ENCODE measurements at regions not wholly inside any gene's neighbourhood (a gene's known extent, or its start where the extent isn't known, plus 50 kb on each side); places are given as distances from the start of the nearest gene placed in this dataset.
"Not testable (repeated sequence)": the region's sequence is repeated elsewhere in the genome, so short reads cannot be mapped to it uniquely, and the experiment has no call there.

DNA sequence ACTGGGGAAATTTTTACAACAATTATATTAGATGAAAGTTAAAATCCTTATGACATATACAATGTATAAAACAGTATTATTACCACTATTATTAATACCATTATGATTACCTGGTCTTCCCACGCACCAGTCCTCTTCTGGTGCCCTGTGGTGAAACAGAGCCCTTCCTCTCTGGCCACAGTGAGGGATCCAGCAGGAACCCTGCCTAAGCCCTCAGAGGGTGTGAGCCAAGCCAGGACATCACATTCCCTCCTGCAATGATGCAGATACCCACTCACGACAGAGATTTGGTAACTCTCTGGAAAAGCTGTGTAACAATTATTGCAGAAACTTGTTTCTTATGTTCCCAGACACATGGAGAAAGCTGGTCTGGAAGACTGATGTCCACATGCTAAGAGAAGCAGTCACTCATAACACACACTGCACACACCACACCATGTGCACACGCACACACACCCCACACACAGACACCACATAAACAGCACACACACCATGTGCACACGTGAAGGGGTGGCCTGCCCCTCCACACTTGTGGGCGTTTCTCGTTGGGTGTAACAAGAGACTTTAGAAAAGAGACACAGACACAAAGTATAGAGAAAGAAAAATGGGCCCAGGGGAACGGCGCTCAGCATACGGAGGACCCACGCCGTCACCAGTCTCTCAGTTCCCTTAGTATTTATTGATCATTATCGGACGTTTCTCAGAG, 1373.8 kb upstream of the DEFB115 start:
- H3K4me1 Mint-ChIP-seq (ENCODE audit: low read depth); H3K4me3 Mint-ChIP-seq; H3K27me3 Mint-ChIP-seq; H3K27ac Mint-ChIP-seq; H3K36me3 Mint-ChIP-seq (ENCODE audit: low read depth); intact Hi-C loops (cut with micrococcal nuclease): not testable (repeated sequence)
- H3K9me3 Mint-ChIP-seq = peaks cover 74% of the 10 kb centered on the region

DNA sequence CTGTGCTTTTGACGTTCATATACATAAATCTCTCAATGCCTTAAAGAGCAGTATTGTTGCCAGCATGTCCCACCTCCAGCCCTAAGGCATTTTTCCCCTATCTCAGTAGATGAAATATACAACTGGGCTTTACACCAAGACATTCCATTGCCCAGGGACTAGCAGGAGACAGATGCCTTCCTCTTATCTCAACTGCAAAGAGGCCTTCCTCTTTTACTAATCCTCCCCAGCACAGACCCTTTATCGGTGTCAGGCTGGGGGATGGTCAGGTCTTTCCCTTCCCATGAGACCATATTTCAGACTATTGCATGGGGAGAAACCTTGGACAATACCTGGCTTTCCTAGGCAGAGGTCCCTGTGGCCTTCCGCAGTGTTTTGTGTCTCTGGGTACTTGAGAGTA, 1373.1 kb upstream of the DEFB115 start:
- H3K4me3 Mint-ChIP-seq; H3K4me1 Mint-ChIP-seq (ENCODE audit: low read depth); H3K36me3 Mint-ChIP-seq (ENCODE audit: low read depth); H3K27me3 Mint-ChIP-seq; H3K27ac Mint-ChIP-seq; intact Hi-C loops (cut with micrococcal nuclease): not testable (repeated sequence)
- peaks cover 67% of the 10 kb centered on the region for H3K9me3 Mint-ChIP-seq

DNA sequence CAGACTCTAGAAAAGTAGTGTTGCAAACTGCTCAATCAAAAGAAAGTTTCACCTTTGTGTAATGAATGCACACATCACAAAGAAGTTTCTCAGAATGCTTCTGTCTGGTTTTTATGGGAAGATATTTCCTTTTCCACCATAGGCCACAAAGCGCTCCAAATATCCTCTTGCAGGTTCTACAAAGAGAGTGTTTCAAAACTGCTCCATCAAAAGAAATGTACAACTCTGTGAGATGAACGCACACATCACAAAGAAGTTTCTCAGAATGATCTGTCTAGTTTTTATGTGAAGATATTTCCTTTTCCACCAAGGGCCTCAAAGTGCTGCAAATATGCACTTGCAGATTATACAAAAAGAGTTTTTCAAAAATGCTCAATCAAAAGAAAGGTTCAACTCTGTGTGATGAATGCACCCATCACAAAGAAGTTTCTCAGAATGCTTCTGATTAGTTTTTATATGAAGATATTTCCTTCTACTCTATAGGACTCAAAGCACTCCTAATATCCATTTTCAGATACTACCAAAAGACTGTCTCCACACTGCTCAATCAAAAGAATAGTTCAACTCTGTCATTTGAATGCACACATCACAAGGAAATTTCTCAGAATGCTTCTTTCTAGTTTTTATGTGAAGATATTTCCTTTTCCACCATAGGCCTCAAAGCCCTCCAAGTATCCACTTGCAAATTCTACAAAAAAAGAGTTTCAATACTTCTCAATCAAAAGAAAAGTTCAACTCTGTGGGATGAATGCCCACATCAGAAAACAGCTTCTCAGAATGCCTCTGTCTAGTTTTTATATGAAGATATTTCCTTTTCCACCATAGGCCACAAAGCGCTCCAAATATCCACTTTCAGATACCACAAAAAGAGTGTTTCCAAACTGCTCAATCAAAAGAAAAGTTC, 1371.9 kb upstream of the DEFB115 start:
- H3K36me3 Mint-ChIP-seq (ENCODE audit: low read depth); H3K4me1 Mint-ChIP-seq (ENCODE audit: low read depth); H3K4me3 Mint-ChIP-seq; H3K27me3 Mint-ChIP-seq; H3K27ac Mint-ChIP-seq; intact Hi-C loops (cut with micrococcal nuclease): not testable (repeated sequence)
- H3K9me3 Mint-ChIP-seq = peaks cover 60% of the 10 kb centered on the region

DNA sequence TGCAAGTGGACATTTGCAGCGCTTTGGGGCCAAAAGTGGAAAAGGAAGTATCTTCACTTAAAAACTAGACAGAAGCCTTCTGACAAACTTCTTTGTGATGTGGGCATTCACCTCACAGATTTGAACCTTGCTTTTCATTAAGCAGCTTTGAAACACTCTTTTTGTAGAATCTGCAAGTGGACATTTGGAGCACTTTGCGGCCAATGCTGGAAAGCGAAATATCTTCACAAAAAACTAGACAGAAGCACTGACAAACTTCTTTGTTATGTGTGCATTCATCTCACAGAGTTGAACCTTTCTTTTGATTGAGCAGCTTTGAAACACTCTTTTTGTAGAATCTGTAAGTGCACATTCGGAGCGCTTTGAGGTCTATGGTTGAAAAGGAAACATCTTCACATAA, 1365.9 kb upstream of the DEFB115 start:
- H3K4me1 Mint-ChIP-seq (ENCODE audit: low read depth); H3K4me3 Mint-ChIP-seq; H3K27me3 Mint-ChIP-seq; intact Hi-C loops (cut with micrococcal nuclease); H3K27ac Mint-ChIP-seq; H3K36me3 Mint-ChIP-seq (ENCODE audit: low read depth): not testable (repeated sequence)
- H3K9me3 Mint-ChIP-seq = peaks cover 20% of the 10 kb centered on the region

Data from dendritic cell treated with granulocyte-macrophage colony-stimulating factor and Interleukin-4, amounts not matched to agents 40 ng/mL and 50 ng/mL, for 4 days (primary cell).